ENCODE measurements at regions not wholly inside any gene's neighbourhood (a gene's known extent, or its start where the extent isn't known, plus 50 kb on each side); places are given as distances from the start of the nearest gene placed in this dataset.

DNA sequence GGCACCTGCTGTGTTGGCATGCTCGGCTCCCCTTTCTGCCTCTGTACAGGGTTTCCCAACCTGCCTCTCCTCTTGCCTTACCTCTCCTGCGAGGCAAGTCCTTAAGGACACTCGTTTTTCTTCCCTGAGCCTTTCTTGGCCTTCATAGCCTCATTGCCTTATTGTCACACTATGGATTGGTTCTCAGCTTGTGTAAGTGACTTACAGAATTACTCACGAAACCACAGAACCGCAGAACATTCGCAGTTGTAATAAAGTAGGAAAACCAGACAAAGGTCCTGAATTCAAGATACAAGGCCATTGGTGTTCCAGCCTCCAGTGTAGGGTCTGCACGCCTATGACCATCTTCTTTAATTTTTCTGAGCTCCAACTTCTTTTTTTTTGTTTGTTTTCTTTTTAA is 317.6 kb upstream of the SMIM21 start:
- no peak for TF ChIP-seq EZH2phosphoT487 (IDR thresholded peaks at IDR 0.05)
- TF ChIP-seq EZH2 (IDR thresholded peaks at IDR 0.05), result no peak
- TF ChIP-seq, protein P1, sequence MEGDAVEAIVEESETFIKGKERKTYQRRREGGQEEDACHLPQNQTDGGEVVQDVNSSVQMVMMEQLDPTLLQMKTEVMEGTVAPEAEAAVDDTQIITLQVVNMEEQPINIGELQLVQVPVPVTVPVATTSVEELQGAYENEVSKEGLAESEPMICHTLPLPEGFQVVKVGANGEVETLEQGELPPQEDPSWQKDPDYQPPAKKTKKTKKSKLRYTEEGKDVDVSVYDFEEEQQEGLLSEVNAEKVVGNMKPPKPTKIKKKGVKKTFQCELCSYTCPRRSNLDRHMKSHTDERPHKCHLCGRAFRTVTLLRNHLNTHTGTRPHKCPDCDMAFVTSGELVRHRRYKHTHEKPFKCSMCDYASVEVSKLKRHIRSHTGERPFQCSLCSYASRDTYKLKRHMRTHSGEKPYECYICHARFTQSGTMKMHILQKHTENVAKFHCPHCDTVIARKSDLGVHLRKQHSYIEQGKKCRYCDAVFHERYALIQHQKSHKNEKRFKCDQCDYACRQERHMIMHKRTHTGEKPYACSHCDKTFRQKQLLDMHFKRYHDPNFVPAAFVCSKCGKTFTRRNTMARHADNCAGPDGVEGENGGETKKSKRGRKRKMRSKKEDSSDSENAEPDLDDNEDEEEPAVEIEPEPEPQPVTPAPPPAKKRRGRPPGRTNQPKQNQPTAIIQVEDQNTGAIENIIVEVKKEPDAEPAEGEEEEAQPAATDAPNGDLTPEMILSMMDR (IDR thresholded peaks at IDR 0.05), result no peak
- Histone ChIP-seq H4K20me1 (ENCODE audit: low read depth) (no peaks in the 10 kb centered on the region), H3F3A (ENCODE audit: low read depth) (no peaks in the 10 kb centered on the region), H3K27me3 (no peaks in the 10 kb centered on the region), H3K27ac (no peak overlapping the region), H3K4me1 (no peaks in the 10 kb centered on the region), H3K79me2 (ENCODE audit: low read depth) (no peaks in the 10 kb centered on the region), H3K4me2 (no peak overlapping the region), H3K9ac (no peak overlapping the region), H3K36me3 (no peaks in the 10 kb centered on the region), H2AFZ (replicated peaks) (no peak overlapping the region), H3K4me3 (no peak overlapping the region), H3K9me3 (ENCODE audit: low read depth) (no peaks in the 10 kb centered on the region)
- no peaks in the 10 kb centered on the region for H3K36me3 Mint-ChIP-seq
- H3K27ac Mint-ChIP-seq, result no peak overlapping the region
- DNase-seq (ENCODE audit: low spot score), result no peak
- no peaks in the 10 kb centered on the region for H3K27me3 Mint-ChIP-seq (ENCODE audit: insufficient read depth, low read depth)
- H3K9me3 Mint-ChIP-seq, result no peaks in the 10 kb centered on the region
- no peak overlapping the region for H3K4me3 Mint-ChIP-seq
- no peaks in the 10 kb centered on the region for H3K4me1 Mint-ChIP-seq

DNA sequence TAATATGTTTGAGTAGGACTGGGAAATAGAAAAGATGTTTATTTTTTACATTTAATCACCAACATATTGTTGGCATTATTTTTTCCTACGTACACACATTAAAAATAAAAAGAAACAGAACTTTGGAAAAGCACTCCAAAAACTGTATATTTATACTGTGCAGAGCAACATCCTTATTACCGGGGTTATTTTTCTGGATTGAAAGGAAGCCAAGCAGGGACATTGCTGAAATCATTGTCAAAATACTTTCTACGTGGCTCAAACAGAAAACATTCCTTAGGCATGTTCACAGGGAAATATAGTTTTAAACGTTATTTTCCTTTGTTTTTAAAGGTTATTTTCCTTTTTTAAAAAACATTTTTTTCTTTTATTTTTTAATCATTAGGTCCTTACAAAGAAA is 315.0 kb upstream of the SMIM21 start:
- Mint-ChIP-seq H3K36me3 (no peaks in the 10 kb centered on the region), H3K27me3 (ENCODE audit: insufficient read depth, low read depth) (no peaks in the 10 kb centered on the region), H3K4me1 (no peaks in the 10 kb centered on the region), H3K9me3 (peaks cover 5% of the 10 kb centered on the region), H3K27ac (no peak overlapping the region), H3K4me3 (no peak overlapping the region)
- H3K9ac ChIP-seq, result no peak overlapping the region
- no peaks in the 10 kb centered on the region for H3K4me1 ChIP-seq
- no peaks in the 10 kb centered on the region for H3K27me3 ChIP-seq
- no peaks in the 10 kb centered on the region for H3K79me2 ChIP-seq (ENCODE audit: low read depth)
- H4K20me1 ChIP-seq (ENCODE audit: low read depth), result no peaks in the 10 kb centered on the region
- H3K27ac ChIP-seq, result no peak overlapping the region
- DNase-seq (ENCODE audit: low spot score), result no peak
- no peaks in the 10 kb centered on the region for H3K36me3 ChIP-seq
- no peaks in the 10 kb centered on the region for H3K9me3 ChIP-seq (ENCODE audit: low read depth)
- H3K4me3 ChIP-seq, result no peak overlapping the region
- no peak overlapping the region for H2AFZ ChIP-seq (replicated peaks)
- no peak overlapping the region for H3K4me2 ChIP-seq
- TF ChIP-seq EZH2phosphoT487 (IDR thresholded peaks at IDR 0.05) (no peak), EZH2 (IDR thresholded peaks at IDR 0.05) (no peak)
- TF ChIP-seq, protein P1 (IDR thresholded peaks at IDR 0.05), result no peak
- no peaks in the 10 kb centered on the region for H3F3A ChIP-seq (ENCODE audit: low read depth)

DNA sequence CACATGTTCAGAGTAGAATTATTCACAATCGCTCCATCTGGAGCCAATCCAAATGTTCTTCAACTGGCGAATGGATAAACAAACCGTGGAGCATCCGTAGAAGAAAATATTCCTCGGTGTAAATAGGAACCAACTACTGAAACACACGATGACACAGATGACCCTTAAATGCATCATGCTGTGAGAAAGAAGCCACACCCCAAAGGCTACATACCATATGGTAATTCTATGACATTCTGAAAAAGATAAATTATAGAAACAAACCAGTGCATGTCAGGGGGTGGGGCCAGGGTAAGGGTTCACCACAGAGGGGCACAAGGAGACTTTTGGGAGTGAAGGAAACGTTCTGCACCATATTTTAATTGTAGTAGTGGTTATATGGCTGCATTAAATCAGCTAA is 312.2 kb upstream of the SMIM21 start:
- no peak for TF ChIP-seq EZH2 (IDR thresholded peaks at IDR 0.05)
- TF ChIP-seq EZH2phosphoT487 (IDR thresholded peaks at IDR 0.05), result no peak
- TF ChIP-seq, protein P1 (IDR thresholded peaks at IDR 0.05), result no peak
- no peak for DNase-seq (ENCODE audit: low spot score)
- Histone ChIP-seq H3K4me3 (no peak overlapping the region), H3K27ac (no peak overlapping the region), H3K9me3 (ENCODE audit: low read depth) (no peaks in the 10 kb centered on the region), H3F3A (ENCODE audit: low read depth) (no peaks in the 10 kb centered on the region), H3K36me3 (no peaks in the 10 kb centered on the region), H3K9ac (no peak overlapping the region), H3K4me1 (no peaks in the 10 kb centered on the region), H4K20me1 (ENCODE audit: low read depth) (no peaks in the 10 kb centered on the region), H2AFZ (replicated peaks) (no peak overlapping the region), H3K4me2 (no peak overlapping the region), H3K79me2 (ENCODE audit: low read depth) (no peaks in the 10 kb centered on the region), H3K27me3 (no peaks in the 10 kb centered on the region)
- Mint-ChIP-seq H3K27ac (no peak overlapping the region), H3K4me3 (no peak overlapping the region), H3K27me3 (ENCODE audit: insufficient read depth, low read depth) (no peaks in the 10 kb centered on the region), H3K9me3 (peaks cover 9% of the 10 kb centered on the region), H3K36me3 (no peaks in the 10 kb centered on the region), H3K4me1 (no peaks in the 10 kb centered on the region)

DNA sequence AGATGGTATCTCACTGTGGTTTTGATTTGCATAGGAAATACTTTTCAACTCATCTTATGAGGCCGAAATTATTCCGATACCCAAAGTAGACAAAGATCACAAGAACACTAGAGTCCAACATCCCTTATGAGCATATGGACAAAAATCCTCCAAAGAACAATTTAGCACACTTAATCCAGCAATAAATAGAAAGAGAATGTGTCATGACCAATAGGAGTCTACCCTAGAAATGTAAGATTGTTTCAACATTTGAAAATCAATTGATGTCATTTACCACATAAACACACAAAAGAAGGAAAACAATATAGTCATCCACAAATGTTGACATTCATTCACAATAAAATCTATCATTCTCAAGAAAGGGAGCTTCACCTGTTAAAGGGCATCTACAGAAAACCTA is 307.8 kb upstream of the SMIM21 start:
- Histone ChIP-seq H3K27ac (no peak overlapping the region), H3F3A (ENCODE audit: low read depth) (no peaks in the 10 kb centered on the region), H3K4me1 (no peaks in the 10 kb centered on the region), H3K9ac (no peak overlapping the region), H3K27me3 (no peaks in the 10 kb centered on the region), H3K4me2 (no peak overlapping the region), H4K20me1 (ENCODE audit: low read depth) (no peaks in the 10 kb centered on the region), H2AFZ (replicated peaks) (no peak overlapping the region), H3K79me2 (ENCODE audit: low read depth) (no peaks in the 10 kb centered on the region), H3K9me3 (ENCODE audit: low read depth) (no peaks in the 10 kb centered on the region), H3K36me3 (no peaks in the 10 kb centered on the region), H3K4me3 (no peak overlapping the region)
- no peaks in the 10 kb centered on the region for H3K4me1 Mint-ChIP-seq
- TF ChIP-seq EZH2 (IDR thresholded peaks at IDR 0.05) (no peak), EZH2phosphoT487 (IDR thresholded peaks at IDR 0.05) (no peak)
- TF ChIP-seq, protein P1 (IDR thresholded peaks at IDR 0.05), result no peak
- no peak for DNase-seq (ENCODE audit: low spot score)
- peaks cover 9% of the 10 kb centered on the region for H3K9me3 Mint-ChIP-seq
- H3K27ac Mint-ChIP-seq, result no peak overlapping the region
- H3K4me3 Mint-ChIP-seq, result no peak overlapping the region
- peaks cover 2% of the 10 kb centered on the region for H3K27me3 Mint-ChIP-seq (ENCODE audit: insufficient read depth, low read depth)
- H3K36me3 Mint-ChIP-seq, result no peaks in the 10 kb centered on the region
